ENCODE measurements at regions not wholly inside any gene's neighbourhood (a gene's known extent, or its start where the extent isn't known, plus 50 kb on each side); places are given as distances from the start of the nearest gene placed in this dataset.

DNA sequence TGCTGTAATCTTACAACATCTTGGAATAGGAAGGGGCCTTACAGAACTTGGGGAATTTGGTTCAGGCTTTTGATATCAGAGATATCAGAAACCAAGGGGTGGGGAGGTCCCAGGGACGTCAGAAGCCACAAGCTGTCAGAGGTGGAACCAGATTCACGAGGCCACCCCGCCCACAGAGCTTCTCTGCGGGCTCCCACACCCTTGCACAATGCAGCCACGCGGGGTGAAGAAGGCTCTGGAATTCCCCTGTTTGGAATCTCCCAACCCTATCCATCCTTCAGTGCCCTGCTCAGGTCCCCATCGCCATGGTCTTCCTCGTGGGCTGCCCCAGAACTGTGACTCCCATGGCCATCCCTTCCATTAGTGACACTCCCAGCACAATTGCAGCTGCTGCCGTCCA lies 247.1 kb upstream of the SHH start:
- TF ChIP-seq, protein P1, sequence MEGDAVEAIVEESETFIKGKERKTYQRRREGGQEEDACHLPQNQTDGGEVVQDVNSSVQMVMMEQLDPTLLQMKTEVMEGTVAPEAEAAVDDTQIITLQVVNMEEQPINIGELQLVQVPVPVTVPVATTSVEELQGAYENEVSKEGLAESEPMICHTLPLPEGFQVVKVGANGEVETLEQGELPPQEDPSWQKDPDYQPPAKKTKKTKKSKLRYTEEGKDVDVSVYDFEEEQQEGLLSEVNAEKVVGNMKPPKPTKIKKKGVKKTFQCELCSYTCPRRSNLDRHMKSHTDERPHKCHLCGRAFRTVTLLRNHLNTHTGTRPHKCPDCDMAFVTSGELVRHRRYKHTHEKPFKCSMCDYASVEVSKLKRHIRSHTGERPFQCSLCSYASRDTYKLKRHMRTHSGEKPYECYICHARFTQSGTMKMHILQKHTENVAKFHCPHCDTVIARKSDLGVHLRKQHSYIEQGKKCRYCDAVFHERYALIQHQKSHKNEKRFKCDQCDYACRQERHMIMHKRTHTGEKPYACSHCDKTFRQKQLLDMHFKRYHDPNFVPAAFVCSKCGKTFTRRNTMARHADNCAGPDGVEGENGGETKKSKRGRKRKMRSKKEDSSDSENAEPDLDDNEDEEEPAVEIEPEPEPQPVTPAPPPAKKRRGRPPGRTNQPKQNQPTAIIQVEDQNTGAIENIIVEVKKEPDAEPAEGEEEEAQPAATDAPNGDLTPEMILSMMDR (IDR thresholded peaks at IDR 0.05; ENCODE audit: low read depth, low read length, missing input control) = no peak
- no peak for TF ChIP-seq GABPA (IDR thresholded peaks at IDR 0.05 in 1 of 2, conservative IDR thresholded peaks at IDR 0.05 in 1 of 2)
- no peak for TF ChIP-seq RAD21 (IDR thresholded peaks at IDR 0.05)
- TF ChIP-seq EGR1 (IDR thresholded peaks at IDR 0.05; ENCODE audit: low read depth in 2 of 2) = no peak
- TF ChIP-seq RXRA (IDR thresholded peaks at IDR 0.05) = no peak
- TF ChIP-seq, protein P2, sequence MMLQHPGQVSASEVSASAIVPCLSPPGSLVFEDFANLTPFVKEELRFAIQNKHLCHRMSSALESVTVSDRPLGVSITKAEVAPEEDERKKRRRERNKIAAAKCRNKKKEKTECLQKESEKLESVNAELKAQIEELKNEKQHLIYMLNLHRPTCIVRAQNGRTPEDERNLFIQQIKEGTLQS (IDR thresholded peaks at IDR 0.05) = no peak
- no peak for TF ChIP-seq SP1 (IDR thresholded peaks at IDR 0.05)
- TF ChIP-seq, protein P3, sequence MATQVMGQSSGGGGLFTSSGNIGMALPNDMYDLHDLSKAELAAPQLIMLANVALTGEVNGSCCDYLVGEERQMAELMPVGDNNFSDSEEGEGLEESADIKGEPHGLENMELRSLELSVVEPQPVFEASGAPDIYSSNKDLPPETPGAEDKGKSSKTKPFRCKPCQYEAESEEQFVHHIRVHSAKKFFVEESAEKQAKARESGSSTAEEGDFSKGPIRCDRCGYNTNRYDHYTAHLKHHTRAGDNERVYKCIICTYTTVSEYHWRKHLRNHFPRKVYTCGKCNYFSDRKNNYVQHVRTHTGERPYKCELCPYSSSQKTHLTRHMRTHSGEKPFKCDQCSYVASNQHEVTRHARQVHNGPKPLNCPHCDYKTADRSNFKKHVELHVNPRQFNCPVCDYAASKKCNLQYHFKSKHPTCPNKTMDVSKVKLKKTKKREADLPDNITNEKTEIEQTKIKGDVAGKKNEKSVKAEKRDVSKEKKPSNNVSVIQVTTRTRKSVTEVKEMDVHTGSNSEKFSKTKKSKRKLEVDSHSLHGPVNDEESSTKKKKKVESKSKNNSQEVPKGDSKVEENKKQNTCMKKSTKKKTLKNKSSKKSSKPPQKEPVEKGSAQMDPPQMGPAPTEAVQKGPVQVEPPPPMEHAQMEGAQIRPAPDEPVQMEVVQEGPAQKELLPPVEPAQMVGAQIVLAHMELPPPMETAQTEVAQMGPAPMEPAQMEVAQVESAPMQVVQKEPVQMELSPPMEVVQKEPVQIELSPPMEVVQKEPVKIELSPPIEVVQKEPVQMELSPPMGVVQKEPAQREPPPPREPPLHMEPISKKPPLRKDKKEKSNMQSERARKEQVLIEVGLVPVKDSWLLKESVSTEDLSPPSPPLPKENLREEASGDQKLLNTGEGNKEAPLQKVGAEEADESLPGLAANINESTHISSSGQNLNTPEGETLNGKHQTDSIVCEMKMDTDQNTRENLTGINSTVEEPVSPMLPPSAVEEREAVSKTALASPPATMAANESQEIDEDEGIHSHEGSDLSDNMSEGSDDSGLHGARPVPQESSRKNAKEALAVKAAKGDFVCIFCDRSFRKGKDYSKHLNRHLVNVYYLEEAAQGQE (IDR thresholded peaks at IDR 0.05) = no peak
- no peak for TF ChIP-seq JUND (IDR thresholded peaks at IDR 0.05)
- no peak for TF ChIP-seq YY1 (IDR thresholded peaks at IDR 0.05)
